Right atrium auricular region (tissue), 2 donors: ENCODE measurements at regions not wholly inside any gene's neighbourhood (a gene's known extent, or its start where the extent isn't known, plus 50 kb on each side); places are given as distances from the start of the nearest gene placed in this dataset.

Source experiments
- DNase-seq: peaks from one replicate; pipeline ENCODE4 v3.0.0-alpha.2; 2019; ENCODE audit warnings: low spot score
- H3K27ac ChIP-seq, 2 donors: fragments of 200-600 bp; sonication (generic); 1 replicate in 1 of 2; 2 replicates in 1 of 2; pipeline ENCODE4 v1.5.1; 2016 to 2019
- H3K27me3 ChIP-seq, 2 donors: fragments of 200-600 bp; sonication (generic); one replicate each; pipeline versions ENCODE4 v1.5.1 to v1.6.0; 2017 to 2019
- H3K36me3 ChIP-seq: fragments of 200-600 bp; sonication (generic); one replicate; pipeline ENCODE4 v1.5.1; 2016
- H3K4me1 ChIP-seq, 2 donors: fragments of 200-600 bp; sonication (generic); one replicate each; pipeline versions ENCODE4 v1.5.1 to v1.6.0; 2017 to 2019
- H3K4me3 ChIP-seq, 2 donors: fragments of 200-600 bp; sonication (generic); 1 replicate in 1 of 2; 2 replicates in 1 of 2; pipeline ENCODE4 v1.5.1; 2017 to 2019; ENCODE audit warnings: mild to moderate bottlenecking in 1 of 2, moderate library complexity in 1 of 2
- H3K9me3 ChIP-seq, 2 donors: fragments of 200-600 bp; sonication (generic); one replicate each; pipeline ENCODE4 v1.5.1; 2019
- TF ChIP-seq, protein P1 (sequence below), 2 donors: fragments of 200-600 bp; sonication (generic); IDR thresholded peaks; one replicate each; pipeline ENCODE4 v1.5.1; 2019; ENCODE audit warnings: antibody characterized with exemption in 2 of 2

DNA sequence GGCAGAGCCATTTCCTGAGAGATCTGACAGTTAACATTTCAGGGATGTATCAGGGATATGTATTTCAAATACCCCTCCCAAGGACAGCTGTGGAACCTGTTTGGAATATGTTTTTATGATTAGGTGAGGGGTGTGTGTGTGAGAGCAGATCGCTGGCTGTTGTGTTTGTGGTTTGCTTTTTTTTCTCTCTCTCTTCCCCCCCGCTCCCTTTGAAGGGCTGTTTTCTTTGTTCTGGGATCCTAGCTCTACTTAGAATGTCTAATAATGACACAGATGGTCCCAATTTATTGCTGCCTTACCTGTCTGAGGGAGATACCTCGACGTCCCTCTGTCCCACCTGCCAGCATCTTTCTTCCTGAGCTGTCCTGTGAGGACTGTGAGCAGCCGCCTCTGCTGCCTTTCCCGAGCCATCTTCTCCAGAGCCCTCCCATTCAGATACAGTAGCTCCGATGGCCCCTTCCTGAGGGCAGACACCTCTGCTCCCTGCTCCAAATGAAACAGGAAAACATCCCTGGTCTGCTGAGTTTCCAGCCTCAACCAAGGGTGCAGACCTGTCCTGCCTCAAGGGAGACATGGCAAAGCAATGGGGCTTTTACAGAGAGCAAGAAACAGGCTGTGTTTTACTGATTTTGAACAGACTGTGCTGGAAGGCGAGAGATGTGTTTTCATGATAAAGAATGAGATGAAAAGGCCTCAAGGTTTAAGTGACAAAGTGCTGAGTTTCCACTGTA is 138.0 kb upstream of the TNR start:
- Histone ChIP-seq H3K27ac (no peak overlapping the region), H3K4me1 (no peaks in the 10 kb centered on the region), H3K36me3 (no peaks in the 10 kb centered on the region), H3K27me3 (no peaks in the 10 kb centered on the region), H3K4me3 (no peak overlapping the region), H3K9me3 (no peaks in the 10 kb centered on the region)
- no peak for DNase-seq
- TF ChIP-seq, protein P1, sequence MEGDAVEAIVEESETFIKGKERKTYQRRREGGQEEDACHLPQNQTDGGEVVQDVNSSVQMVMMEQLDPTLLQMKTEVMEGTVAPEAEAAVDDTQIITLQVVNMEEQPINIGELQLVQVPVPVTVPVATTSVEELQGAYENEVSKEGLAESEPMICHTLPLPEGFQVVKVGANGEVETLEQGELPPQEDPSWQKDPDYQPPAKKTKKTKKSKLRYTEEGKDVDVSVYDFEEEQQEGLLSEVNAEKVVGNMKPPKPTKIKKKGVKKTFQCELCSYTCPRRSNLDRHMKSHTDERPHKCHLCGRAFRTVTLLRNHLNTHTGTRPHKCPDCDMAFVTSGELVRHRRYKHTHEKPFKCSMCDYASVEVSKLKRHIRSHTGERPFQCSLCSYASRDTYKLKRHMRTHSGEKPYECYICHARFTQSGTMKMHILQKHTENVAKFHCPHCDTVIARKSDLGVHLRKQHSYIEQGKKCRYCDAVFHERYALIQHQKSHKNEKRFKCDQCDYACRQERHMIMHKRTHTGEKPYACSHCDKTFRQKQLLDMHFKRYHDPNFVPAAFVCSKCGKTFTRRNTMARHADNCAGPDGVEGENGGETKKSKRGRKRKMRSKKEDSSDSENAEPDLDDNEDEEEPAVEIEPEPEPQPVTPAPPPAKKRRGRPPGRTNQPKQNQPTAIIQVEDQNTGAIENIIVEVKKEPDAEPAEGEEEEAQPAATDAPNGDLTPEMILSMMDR (IDR thresholded peaks at IDR 0.05) = no peak

- Histone ChIP-seq H3K27ac (no peak overlapping the region), H3K4me1 (no peaks in the 10 kb centered on the region), H3K36me3 (no peaks in the 10 kb centered on the region), H3K27me3 (no peaks in the 10 kb centered on the region), H3K9me3 (no peaks in the 10 kb centered on the region), H3K4me3 (no peak overlapping the region)
- TF ChIP-seq, protein P1 (IDR thresholded peaks at IDR 0.05) = no peak
- DNase-seq = no peak
Measured at GRCh38 chr1:175878775-175879174, 135.4 kb upstream of the TNR start.

- TF ChIP-seq, protein P1 (IDR thresholded peaks at IDR 0.05) = no peak
- no peaks in the 10 kb centered on the region for H3K27me3 ChIP-seq
- no peaks in the 10 kb centered on the region for H3K36me3 ChIP-seq
- no peak overlapping the region for H3K27ac ChIP-seq
- no peaks in the 10 kb centered on the region for H3K9me3 ChIP-seq
- H3K4me3 ChIP-seq = no peak overlapping the region
- H3K4me1 ChIP-seq = no peaks in the 10 kb centered on the region
- no peak for DNase-seq
Measured at GRCh38 chr1:175877939-175878737, 134.7 kb upstream of the TNR start.

DNA sequence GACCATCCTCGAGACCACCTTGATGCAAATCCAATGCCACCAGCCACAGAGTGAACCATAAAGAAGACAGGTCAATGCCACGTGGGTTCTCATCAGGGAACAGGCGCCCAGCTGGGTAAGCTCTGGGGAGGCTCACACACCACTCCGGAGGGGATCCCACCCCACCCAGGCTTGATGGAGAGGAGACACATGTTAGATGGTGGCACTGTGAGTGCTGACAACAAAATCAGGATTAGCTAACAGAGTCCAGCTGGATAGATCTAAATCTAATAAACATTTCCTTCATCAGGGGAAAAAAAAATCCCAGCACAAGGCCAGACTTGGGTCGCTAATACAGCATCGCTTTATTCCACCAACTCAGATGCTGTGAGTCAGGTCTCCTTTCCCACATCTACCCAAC is 132.2 kb upstream of the TNR start:
- DNase-seq = no peak
- Histone ChIP-seq H3K9me3 (no peaks in the 10 kb centered on the region), H3K27me3 (no peaks in the 10 kb centered on the region), H3K36me3 (no peaks in the 10 kb centered on the region), H3K4me3 (no peak overlapping the region), H3K27ac (no peak overlapping the region), H3K4me1 (no peaks in the 10 kb centered on the region)
- TF ChIP-seq, protein P1 (IDR thresholded peaks at IDR 0.05) = no peak

DNA sequence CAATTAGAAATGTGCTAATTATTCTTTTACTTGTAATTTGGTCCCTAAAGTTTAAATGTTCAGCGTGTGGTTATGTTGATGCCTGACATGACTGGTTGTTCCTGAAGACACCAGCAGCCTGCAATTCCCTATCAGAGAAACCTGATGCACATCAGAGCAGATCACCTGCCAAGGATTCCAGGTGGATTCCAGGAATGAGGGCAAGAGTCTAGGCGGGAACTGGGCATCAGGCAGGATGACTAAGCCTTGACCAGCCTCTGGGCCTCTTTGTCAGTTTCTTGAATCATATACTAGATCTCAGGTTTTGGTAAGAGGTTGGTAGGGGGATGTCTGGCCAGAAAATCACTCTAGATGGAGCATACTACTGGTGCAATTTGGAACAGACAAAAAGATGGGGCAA is 130.7 kb upstream of the TNR start:
- Histone ChIP-seq H3K4me3 (no peak overlapping the region), H3K27me3 (no peaks in the 10 kb centered on the region), H3K36me3 (no peaks in the 10 kb centered on the region), H3K9me3 (no peaks in the 10 kb centered on the region), H3K4me1 (no peaks in the 10 kb centered on the region), H3K27ac (no peak overlapping the region)
- TF ChIP-seq, protein P1 (IDR thresholded peaks at IDR 0.05) = no peak
- no peak for DNase-seq
